ENCODE measurements at regions not wholly inside any gene's neighbourhood (a gene's known extent, or its start where the extent isn't known, plus 50 kb on each side); places are given as distances from the start of the nearest gene placed in this dataset.
"Not testable (repeated sequence)": the region's sequence is repeated elsewhere in the genome, so short reads cannot be mapped to it uniquely, and the experiment has no call there.

- H3K4me1 ChIP-seq = no peaks in the 10 kb centered on the region
- DNase-seq = no peak
- intact Hi-C loops (cut with DNase I) = no loop called here
- no peaks in the 10 kb centered on the region for H3K36me3 ChIP-seq
- H3K4me3 ChIP-seq = no peak overlapping the region
- no peak for ATAC-seq
- no peaks in the 10 kb centered on the region for H3K9me3 ChIP-seq
- no peak for TF ChIP-seq CTCF (IDR thresholded peaks at IDR 0.05)
- no peaks in the 10 kb centered on the region for H3K27me3 ChIP-seq (ENCODE audit: low read depth)
- no peak overlapping the region for H3K27ac ChIP-seq
These were observed 94.5 kb downstream of the RFPL4B start for GRCh38 chr6:112441607-112442006.

GRCh38 chr6:112443179-112444065 lies 96.3 kb downstream of the RFPL4B start:
- DNase-seq = no peak
- Histone ChIP-seq H3K27ac (no peak overlapping the region), H3K4me1 (no peaks in the 10 kb centered on the region), H3K4me3 (no peak overlapping the region), H3K36me3 (no peaks in the 10 kb centered on the region), H3K9me3 (no peaks in the 10 kb centered on the region), H3K27me3 (ENCODE audit: low read depth) (no peaks in the 10 kb centered on the region)
- intact Hi-C loops (cut with DNase I) = no loop called here
- ATAC-seq = peak; percentile 47 to 67
- TF ChIP-seq CTCF (IDR thresholded peaks at IDR 0.05) = no peak

GRCh38 chr6:112448786-112449185 lies 101.7 kb downstream of the RFPL4B start:
- DNase-seq; H3K27me3 ChIP-seq (ENCODE audit: low read depth); ATAC-seq; H3K27ac ChIP-seq; H3K9me3 ChIP-seq; H3K4me3 ChIP-seq; intact Hi-C loops (cut with DNase I); H3K4me1 ChIP-seq; H3K36me3 ChIP-seq: not testable (repeated sequence)

- Histone ChIP-seq H3K9me3 (no peaks in the 10 kb centered on the region), H3K4me1 (no peaks in the 10 kb centered on the region), H3K4me3 (no peak overlapping the region), H3K27me3 (ENCODE audit: low read depth) (no peaks in the 10 kb centered on the region), H3K36me3 (no peaks in the 10 kb centered on the region), H3K27ac (no peak overlapping the region)
- TF ChIP-seq CTCF (IDR thresholded peaks at IDR 0.05) = no peak
- ATAC-seq (no peak), DNase-seq (no peak)
- intact Hi-C loops (cut with DNase I) = no loop called here
These were observed 103.5 kb downstream of the RFPL4B start for GRCh38 chr6:112450663-112451062.

- H3K4me3 ChIP-seq = no peak overlapping the region
- no peaks in the 10 kb centered on the region for H3K4me1 ChIP-seq
- DNase-seq = no peak
- no peak for TF ChIP-seq CTCF (IDR thresholded peaks at IDR 0.05)
- no peak for ATAC-seq
- H3K27ac ChIP-seq = no peak overlapping the region
- H3K36me3 ChIP-seq = no peaks in the 10 kb centered on the region
- intact Hi-C loops (cut with DNase I) = no loop called here
- no peaks in the 10 kb centered on the region for H3K27me3 ChIP-seq (ENCODE audit: low read depth)
- no peaks in the 10 kb centered on the region for H3K9me3 ChIP-seq
These were observed 110.8 kb downstream of the RFPL4B start for GRCh38 chr6:112457886-112458285.

GRCh38 chr6:112459758-112460304 lies 112.7 kb downstream of the RFPL4B start:
- intact Hi-C loops (cut with DNase I) = no loop called here
- TF ChIP-seq CTCF (IDR thresholded peaks at IDR 0.05) = no peak
- ATAC-seq = no peak
- Histone ChIP-seq H3K27me3 (ENCODE audit: low read depth) (no peaks in the 10 kb centered on the region), H3K4me3 (no peak overlapping the region), H3K27ac (no peak overlapping the region), H3K4me1 (no peaks in the 10 kb centered on the region), H3K36me3 (no peaks in the 10 kb centered on the region), H3K9me3 (no peaks in the 10 kb centered on the region)
- no peak for DNase-seq
